ENCODE measurements at regions not wholly inside any gene's neighbourhood (a gene's known extent, or its start where the extent isn't known, plus 50 kb on each side); places are given as distances from the start of the nearest gene placed in this dataset.
A peak's percentile ranks its signal among the peaks of the same experiment; 100 is the strongest.

DNA sequence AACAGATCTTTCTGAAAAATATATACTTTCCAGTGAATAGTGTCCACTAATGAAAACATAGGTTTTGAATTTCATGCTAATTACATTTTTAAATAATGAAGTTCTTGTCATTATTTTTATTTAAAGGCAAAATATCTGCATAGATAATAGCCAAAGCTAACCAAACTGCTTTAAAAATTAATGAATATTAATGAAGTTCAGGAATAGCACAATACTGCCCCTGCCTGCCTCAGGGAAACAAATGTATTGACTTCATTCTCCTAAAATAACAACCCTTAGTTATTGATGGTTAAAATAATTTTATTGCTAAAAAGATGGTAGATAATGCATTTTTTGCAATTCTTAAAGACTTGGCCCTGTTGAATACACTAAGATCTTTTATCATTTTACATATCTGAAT, 103.6 kb upstream of the SSBP2 start (continued):
- TF ChIP-seq GATA2 (CRISPR knock-in tag; IDR thresholded peaks at IDR 0.05) (no peak), YY1 (IDR thresholded peaks at IDR 0.05; ENCODE audit: low read depth) (no peak), NRF1 (IDR thresholded peaks at IDR 0.05; ENCODE audit: low read depth, low read length) (no peak), RAD21 (IDR thresholded peaks at IDR 0.05; ENCODE audit: low read length) (peak; percentile 24; the same call in 1 of the 2 replicates), EZH2phosphoT487 (IDR thresholded peaks at IDR 0.05; ENCODE audit: borderline replicate concordance, low read depth) (no peak)

- ChIA-PET CTCF (interaction anchor here (0.6 to 5.4 kb wide), 5 partner anchors 15 to 346 kb away, joined by 3 to 56 read pairs (median 22); partner anchors contain the start of gene SSBP2), POLR2A (interaction anchor here (1.3 to 4.1 kb wide), 2 partner anchors 17 to 102 kb away, joined by 4 to 97 read pairs; partner anchors contain the start of gene SSBP2)
- H3K9me3 ChIP-seq = no peaks in the 10 kb centered on the region
- 0 out of 4 replicates have a peak overlapping the region, but pooled peaks of 1 of the 2 experiments have one; percentile 4 for H3K4me3 ChIP-seq (ENCODE audit: low read depth in 2 of 2, low read length in 1 of 2)
- H3K4me1 ChIP-seq (ENCODE audit: control insufficient read depth in 1 of 2, insufficient read depth in 2 of 2, low read depth in 1 of 2, low read length in 1 of 2) = peaks cover 66 to 67% of the 10 kb centered on the region in 2 experiments
- no peak overlapping the region for H3K9ac ChIP-seq
- no peak for TF ChIP-seq ZBTB33 (IDR thresholded peaks at IDR 0.05; ENCODE audit: borderline replicate concordance, low read depth)
- TF ChIP-seq, protein P1, sequence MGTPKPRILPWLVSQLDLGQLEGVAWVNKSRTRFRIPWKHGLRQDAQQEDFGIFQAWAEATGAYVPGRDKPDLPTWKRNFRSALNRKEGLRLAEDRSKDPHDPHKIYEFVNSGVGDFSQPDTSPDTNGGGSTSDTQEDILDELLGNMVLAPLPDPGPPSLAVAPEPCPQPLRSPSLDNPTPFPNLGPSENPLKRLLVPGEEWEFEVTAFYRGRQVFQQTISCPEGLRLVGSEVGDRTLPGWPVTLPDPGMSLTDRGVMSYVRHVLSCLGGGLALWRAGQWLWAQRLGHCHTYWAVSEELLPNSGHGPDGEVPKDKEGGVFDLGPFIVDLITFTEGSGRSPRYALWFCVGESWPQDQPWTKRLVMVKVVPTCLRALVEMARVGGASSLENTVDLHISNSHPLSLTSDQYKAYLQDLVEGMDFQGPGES (IDR thresholded peaks at IDR 0.05; ENCODE audit: low read depth, low read length) = no peak
- TF ChIP-seq GATA2 (CRISPR knock-in tag; IDR thresholded peaks at IDR 0.05) = no peak
- TF ChIP-seq YY1 (IDR thresholded peaks at IDR 0.05; ENCODE audit: low read depth) = no peak
- TF ChIP-seq PBX3 (IDR thresholded peaks at IDR 0.05) = no peak
- TF ChIP-seq FOXJ3 (CRISPR knock-in tag; IDR thresholded peaks at IDR 0.05) = no peak
- no peak for TF ChIP-seq FOXM1 (IDR thresholded peaks at IDR 0.05; ENCODE audit: low read depth)
- no peak for TF ChIP-seq FOSL2 (IDR thresholded peaks at IDR 0.05; ENCODE audit: borderline replicate concordance, low read depth)
- no peak for TF ChIP-seq SMC3 (IDR thresholded peaks at IDR 0.05; ENCODE audit: low read depth, low read length)
- no peak for TF ChIP-seq TEAD4 (IDR thresholded peaks at IDR 0.05; ENCODE audit: borderline replicate concordance, insufficient read depth)
- no peak for TF ChIP-seq MXI1 (IDR thresholded peaks at IDR 0.05; ENCODE audit: low read depth, low read length)
- TF ChIP-seq EZH2phosphoT487 (IDR thresholded peaks at IDR 0.05; ENCODE audit: borderline replicate concordance, low read depth) = no peak
- TF ChIP-seq, protein P2, sequence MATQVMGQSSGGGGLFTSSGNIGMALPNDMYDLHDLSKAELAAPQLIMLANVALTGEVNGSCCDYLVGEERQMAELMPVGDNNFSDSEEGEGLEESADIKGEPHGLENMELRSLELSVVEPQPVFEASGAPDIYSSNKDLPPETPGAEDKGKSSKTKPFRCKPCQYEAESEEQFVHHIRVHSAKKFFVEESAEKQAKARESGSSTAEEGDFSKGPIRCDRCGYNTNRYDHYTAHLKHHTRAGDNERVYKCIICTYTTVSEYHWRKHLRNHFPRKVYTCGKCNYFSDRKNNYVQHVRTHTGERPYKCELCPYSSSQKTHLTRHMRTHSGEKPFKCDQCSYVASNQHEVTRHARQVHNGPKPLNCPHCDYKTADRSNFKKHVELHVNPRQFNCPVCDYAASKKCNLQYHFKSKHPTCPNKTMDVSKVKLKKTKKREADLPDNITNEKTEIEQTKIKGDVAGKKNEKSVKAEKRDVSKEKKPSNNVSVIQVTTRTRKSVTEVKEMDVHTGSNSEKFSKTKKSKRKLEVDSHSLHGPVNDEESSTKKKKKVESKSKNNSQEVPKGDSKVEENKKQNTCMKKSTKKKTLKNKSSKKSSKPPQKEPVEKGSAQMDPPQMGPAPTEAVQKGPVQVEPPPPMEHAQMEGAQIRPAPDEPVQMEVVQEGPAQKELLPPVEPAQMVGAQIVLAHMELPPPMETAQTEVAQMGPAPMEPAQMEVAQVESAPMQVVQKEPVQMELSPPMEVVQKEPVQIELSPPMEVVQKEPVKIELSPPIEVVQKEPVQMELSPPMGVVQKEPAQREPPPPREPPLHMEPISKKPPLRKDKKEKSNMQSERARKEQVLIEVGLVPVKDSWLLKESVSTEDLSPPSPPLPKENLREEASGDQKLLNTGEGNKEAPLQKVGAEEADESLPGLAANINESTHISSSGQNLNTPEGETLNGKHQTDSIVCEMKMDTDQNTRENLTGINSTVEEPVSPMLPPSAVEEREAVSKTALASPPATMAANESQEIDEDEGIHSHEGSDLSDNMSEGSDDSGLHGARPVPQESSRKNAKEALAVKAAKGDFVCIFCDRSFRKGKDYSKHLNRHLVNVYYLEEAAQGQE (IDR thresholded peaks at IDR 0.05; ENCODE audit: low read depth, low read length) = no peak
- DNase-seq = no peak
- 85% methylated on average over 6 of the region's 6 CpGs for WGBS (ENCODE audit: low lambda C conversion rate)
- peak overlapping the region; percentile 52; the same call in 1 of the 2 replicates for H2AFZ ChIP-seq (ENCODE audit: low read depth)
- H3F3A ChIP-seq (replicated peaks; ENCODE audit: insufficient read depth) = peaks cover 34% of the 10 kb centered on the region
- H3K9me2 ChIP-seq = no peaks in the 10 kb centered on the region
- no peaks in the 10 kb centered on the region for H4K20me1 ChIP-seq (ENCODE audit: insufficient read depth)
- no peaks in the 10 kb centered on the region for H3K36me3 ChIP-seq (replicated peaks in 1 of 2; ENCODE audit: control insufficient read depth in 1 of 2, insufficient read depth in 2 of 2, low read length in 1 of 2)
- H3K27ac ChIP-seq (ENCODE audit: low read depth in 2 of 2, low read length in 1 of 2) = peak overlapping the region in 1 of 2 experiments; percentile 99; a peak in 2 of 4 replicates
- no peaks in the 10 kb centered on the region for H3K79me2 ChIP-seq (ENCODE audit: insufficient read depth)
- no peaks in the 10 kb centered on the region for H3K27me3 ChIP-seq (ENCODE audit: insufficient read depth)
- peak overlapping the region; percentile 82; the same call in 1 of the 2 replicates for H3K4me2 ChIP-seq
These were observed 102.1 kb upstream of the SSBP2 start for GRCh38 chr5:81853030-81853357.

Data from SK-N-SH (cell line).